ENCODE measurements at regions not wholly inside any gene's neighbourhood (a gene's known extent, or its start where the extent isn't known, plus 50 kb on each side); places are given as distances from the start of the nearest gene placed in this dataset.

DNA sequence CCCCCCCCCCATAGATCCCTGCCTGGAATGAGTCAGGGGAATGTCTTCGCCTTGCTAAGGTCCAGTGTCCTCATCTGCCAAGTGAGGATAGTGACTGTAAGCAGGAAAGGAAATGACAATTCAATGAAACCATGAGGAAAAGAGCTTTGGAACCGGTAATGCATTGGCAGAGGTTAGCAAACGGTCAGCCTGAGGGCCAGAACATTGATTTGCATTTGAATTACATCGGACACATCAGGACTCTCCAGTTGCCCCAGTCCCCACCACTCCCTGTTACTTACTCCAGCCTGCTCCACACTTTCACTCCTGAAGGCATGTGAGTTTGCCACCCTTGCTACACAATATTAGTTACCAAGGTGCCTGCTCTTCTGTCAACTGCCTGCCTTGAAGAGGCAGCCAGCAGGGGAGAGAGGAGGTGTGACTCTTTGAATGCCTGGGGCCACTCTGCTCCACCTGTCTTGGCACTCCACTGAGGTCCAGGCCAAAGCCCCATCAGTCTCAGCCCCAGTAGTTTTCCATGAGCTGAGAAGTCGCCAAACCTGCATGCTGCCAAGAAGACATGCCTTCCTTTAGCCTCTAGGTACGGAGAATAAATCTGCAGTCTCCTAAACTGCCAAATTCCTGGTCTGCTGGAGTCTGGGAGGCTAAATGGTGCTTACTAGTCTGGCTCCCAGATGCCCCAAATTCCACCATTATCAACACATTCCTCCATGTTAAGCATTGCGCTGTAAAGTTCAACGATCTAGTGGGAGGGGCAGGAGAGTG, 191.7 kb upstream of the TLE3 start:
- no peak for TF ChIP-seq EZH2 (IDR thresholded peaks at IDR 0.05; ENCODE audit: borderline replicate concordance, low read depth, low read length, poor library complexity, severe bottlenecking)
- TF ChIP-seq, protein P1, sequence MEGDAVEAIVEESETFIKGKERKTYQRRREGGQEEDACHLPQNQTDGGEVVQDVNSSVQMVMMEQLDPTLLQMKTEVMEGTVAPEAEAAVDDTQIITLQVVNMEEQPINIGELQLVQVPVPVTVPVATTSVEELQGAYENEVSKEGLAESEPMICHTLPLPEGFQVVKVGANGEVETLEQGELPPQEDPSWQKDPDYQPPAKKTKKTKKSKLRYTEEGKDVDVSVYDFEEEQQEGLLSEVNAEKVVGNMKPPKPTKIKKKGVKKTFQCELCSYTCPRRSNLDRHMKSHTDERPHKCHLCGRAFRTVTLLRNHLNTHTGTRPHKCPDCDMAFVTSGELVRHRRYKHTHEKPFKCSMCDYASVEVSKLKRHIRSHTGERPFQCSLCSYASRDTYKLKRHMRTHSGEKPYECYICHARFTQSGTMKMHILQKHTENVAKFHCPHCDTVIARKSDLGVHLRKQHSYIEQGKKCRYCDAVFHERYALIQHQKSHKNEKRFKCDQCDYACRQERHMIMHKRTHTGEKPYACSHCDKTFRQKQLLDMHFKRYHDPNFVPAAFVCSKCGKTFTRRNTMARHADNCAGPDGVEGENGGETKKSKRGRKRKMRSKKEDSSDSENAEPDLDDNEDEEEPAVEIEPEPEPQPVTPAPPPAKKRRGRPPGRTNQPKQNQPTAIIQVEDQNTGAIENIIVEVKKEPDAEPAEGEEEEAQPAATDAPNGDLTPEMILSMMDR (conservative IDR thresholded peaks at IDR 0.05; ENCODE audit: low read depth, low read length), result no peak

Measured in A673 (cell line).